IMR-90 (cell line): ENCODE measurements at regions not wholly inside any gene's neighbourhood (a gene's known extent, or its start where the extent isn't known, plus 50 kb on each side); places are given as distances from the start of the nearest gene placed in this dataset.

ENCODE experiments used
- CTCF ChIP-seq: conservative IDR thresholded peaks from 2 replicates; pipeline ENCODE4 v1.5.1; 2012; ENCODE audit warnings: mild to moderate bottlenecking, low read depth, low read length, improper control_type of control experiment
- RFX5 ChIP-seq: IDR thresholded peaks from 2 replicates; pipeline ENCODE4 v1.8.0; 2012; ENCODE audit warnings: low read depth, mild to moderate bottlenecking, low read length, moderate library complexity
- USF2 ChIP-seq: fragments of 150-350 bp; IDR thresholded peaks from 2 replicates; pipeline ENCODE4 v1.6.1; 2017; ENCODE audit warnings: mild to moderate bottlenecking, antibody characterized with exemption, low read length, low read depth

- no peak for TF ChIP-seq RFX5
- TF ChIP-seq CTCF: no peak
- no peak for TF ChIP-seq USF2
Observed at GRCh38 chr4:14028862-14029261, 401.3 kb upstream of the BOD1L1 start.
